ENCODE measurements at regions not wholly inside any gene's neighbourhood (a gene's known extent, or its start where the extent isn't known, plus 50 kb on each side); places are given as distances from the start of the nearest gene placed in this dataset.
"Not testable (repeated sequence)": the region's sequence is repeated elsewhere in the genome, so short reads cannot be mapped to it uniquely, and the experiment has no call there.

DNA sequence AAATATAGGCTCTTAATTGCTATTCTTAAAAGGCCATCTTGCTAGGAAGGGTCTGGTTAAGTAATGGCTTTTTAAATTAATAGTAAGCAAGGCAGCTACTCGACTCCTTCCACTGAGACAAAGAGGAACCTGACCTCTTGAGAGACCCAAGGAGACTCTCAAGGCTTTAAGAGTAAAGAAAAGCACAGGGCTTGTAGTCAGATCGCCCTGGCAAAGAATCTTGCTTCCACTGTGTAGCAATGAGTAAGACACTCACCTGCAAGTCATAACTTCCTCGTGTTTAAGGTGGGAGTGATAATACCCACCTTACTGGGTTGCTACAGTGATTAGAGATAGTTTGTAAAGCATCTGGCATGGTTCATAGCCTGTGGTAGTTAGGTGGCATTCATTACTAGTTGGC is 274.5 kb downstream of the TSN start:
- H3K4me3 ChIP-seq (ENCODE audit: low read length in 2 of 2), result no peak overlapping the region
- H3K36me3 ChIP-seq (ENCODE audit: control insufficient read depth in 2 of 2, insufficient read depth in 2 of 2, low read length in 2 of 2), result no peaks in the 10 kb centered on the region
- H3K27me3 ChIP-seq (ENCODE audit: control insufficient read depth in 1 of 2, insufficient read depth in 2 of 2, low read length in 2 of 2), result no peaks in the 10 kb centered on the region
- H3K9me3 ChIP-seq (ENCODE audit: control insufficient read depth in 2 of 2, low read length in 2 of 2), result no peaks in the 10 kb centered on the region
- no peak overlapping the region for H3K9ac ChIP-seq (ENCODE audit: low read length in 2 of 2)
- no peaks in the 10 kb centered on the region for H3K4me1 ChIP-seq (ENCODE audit: control insufficient read depth, insufficient read depth, low read length)
- H3K27ac ChIP-seq (ENCODE audit: low read length), result no peak overlapping the region

- Histone ChIP-seq H3K27ac (ENCODE audit: low read length) (no peak overlapping the region), H3K27me3 (ENCODE audit: control insufficient read depth in 1 of 2, insufficient read depth in 2 of 2, low read length in 2 of 2) (no peaks in the 10 kb centered on the region), H3K9ac (ENCODE audit: low read length in 2 of 2) (no peak overlapping the region), H3K36me3 (ENCODE audit: control insufficient read depth in 2 of 2, insufficient read depth in 2 of 2, low read length in 2 of 2) (no peaks in the 10 kb centered on the region), H3K4me3 (ENCODE audit: low read length in 2 of 2) (no peak overlapping the region), H3K4me1 (ENCODE audit: control insufficient read depth, insufficient read depth, low read length) (no peaks in the 10 kb centered on the region), H3K9me3 (ENCODE audit: control insufficient read depth in 2 of 2, low read length in 2 of 2) (no peaks in the 10 kb centered on the region)
Measured at GRCh38 chr2:122031544-122032263, 276.3 kb downstream of the TSN start.

- Histone ChIP-seq H3K27ac (ENCODE audit: low read length) (no peak overlapping the region), H3K36me3 (ENCODE audit: control insufficient read depth in 2 of 2, insufficient read depth in 2 of 2, low read length in 2 of 2) (no peaks in the 10 kb centered on the region), H3K9me3 (ENCODE audit: control insufficient read depth in 2 of 2, low read length in 2 of 2) (no peaks in the 10 kb centered on the region), H3K4me1 (ENCODE audit: control insufficient read depth, insufficient read depth, low read length) (no peaks in the 10 kb centered on the region), H3K9ac (ENCODE audit: low read length in 2 of 2) (no peak overlapping the region), H3K27me3 (ENCODE audit: control insufficient read depth in 1 of 2, insufficient read depth in 2 of 2, low read length in 2 of 2) (no peaks in the 10 kb centered on the region), H3K4me3 (ENCODE audit: low read length in 2 of 2) (no peak overlapping the region)
Measured at GRCh38 chr2:122032264-122032645, 276.8 kb downstream of the TSN start.

GRCh38 chr2:122033778-122034177 is 278.3 kb downstream of the TSN start:
- Histone ChIP-seq H3K9ac (ENCODE audit: low read length in 2 of 2) (no peak overlapping the region), H3K9me3 (ENCODE audit: control insufficient read depth in 2 of 2, low read length in 2 of 2) (no peaks in the 10 kb centered on the region), H3K36me3 (ENCODE audit: control insufficient read depth in 2 of 2, insufficient read depth in 2 of 2, low read length in 2 of 2) (no peaks in the 10 kb centered on the region), H3K4me3 (ENCODE audit: low read length in 2 of 2) (no peak overlapping the region), H3K27ac (ENCODE audit: low read length) (no peak overlapping the region), H3K4me1 (ENCODE audit: control insufficient read depth, insufficient read depth, low read length) (no peaks in the 10 kb centered on the region), H3K27me3 (ENCODE audit: control insufficient read depth in 1 of 2, insufficient read depth in 2 of 2, low read length in 2 of 2) (no peaks in the 10 kb centered on the region)

DNA sequence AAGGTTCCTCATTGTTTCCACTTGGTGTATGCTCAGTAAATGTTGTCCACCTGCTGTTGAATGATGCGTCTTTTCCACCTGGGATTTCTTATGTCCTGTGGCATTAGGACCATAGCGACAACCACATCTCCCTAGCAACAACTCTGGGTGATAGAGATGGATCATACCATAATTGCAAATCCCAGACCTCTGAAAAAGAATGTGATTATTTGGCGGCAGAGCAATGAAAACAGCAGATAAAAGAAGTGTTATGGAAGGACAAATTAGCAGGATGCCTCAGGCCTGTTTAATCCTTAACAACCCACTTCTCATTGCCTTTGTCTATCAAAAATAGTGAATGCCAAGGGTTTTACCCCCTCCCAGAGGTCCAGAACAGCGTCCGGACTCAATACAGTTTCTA is 278.9 kb downstream of the TSN start:
- Histone ChIP-seq H3K27ac (ENCODE audit: low read length) (no peak overlapping the region), H3K9ac (ENCODE audit: low read length in 2 of 2) (no peak overlapping the region), H3K9me3 (ENCODE audit: control insufficient read depth in 2 of 2, low read length in 2 of 2) (no peaks in the 10 kb centered on the region), H3K27me3 (ENCODE audit: control insufficient read depth in 1 of 2, insufficient read depth in 2 of 2, low read length in 2 of 2) (no peaks in the 10 kb centered on the region), H3K4me3 (ENCODE audit: low read length in 2 of 2) (no peak overlapping the region), H3K36me3 (ENCODE audit: control insufficient read depth in 2 of 2, insufficient read depth in 2 of 2, low read length in 2 of 2) (no peaks in the 10 kb centered on the region), H3K4me1 (ENCODE audit: control insufficient read depth, insufficient read depth, low read length) (no peaks in the 10 kb centered on the region)

DNA sequence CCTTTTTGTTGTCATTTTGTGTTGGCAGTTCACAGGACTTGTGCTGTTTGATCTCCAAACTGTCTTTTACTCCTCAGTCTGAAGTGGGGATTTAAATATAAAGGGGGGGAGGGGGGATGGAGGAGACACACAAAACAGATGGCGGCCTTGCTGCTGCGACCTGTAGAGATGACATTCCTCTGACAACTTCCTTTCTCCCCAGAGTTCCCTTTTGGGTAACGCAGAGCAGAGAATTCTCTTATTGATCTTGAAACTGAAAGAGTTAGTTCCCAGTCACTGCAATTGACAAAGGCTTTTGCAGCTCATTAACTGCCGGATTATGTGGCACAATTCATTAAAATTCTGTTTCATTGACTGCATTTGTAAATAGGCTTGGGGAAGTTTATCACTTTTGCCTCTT is 279.3 kb downstream of the TSN start:
- H3K36me3 ChIP-seq (ENCODE audit: control insufficient read depth in 2 of 2, insufficient read depth in 2 of 2, low read length in 2 of 2), result no peaks in the 10 kb centered on the region

DNA sequence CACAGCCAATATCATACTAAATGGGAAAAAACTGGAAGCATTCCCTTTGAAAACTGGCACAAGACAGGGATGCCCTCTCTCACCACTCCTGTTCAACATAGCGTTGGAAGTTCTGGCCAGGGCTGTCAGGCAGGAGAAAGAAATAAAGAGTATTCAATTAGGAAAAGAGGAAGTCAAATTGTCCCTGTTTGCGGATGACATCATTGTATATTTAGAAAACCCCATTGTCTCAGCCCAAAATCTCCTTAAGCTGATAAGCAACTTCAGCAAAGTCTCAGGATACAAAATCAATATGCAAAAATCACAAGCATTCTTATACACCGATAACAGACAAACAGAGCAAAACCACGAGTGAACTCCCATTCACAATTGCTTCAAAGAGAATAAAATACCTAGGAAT is 283.4 kb downstream of the TSN start:
- H3K9me3 ChIP-seq (ENCODE audit: control insufficient read depth in 2 of 2, low read length in 2 of 2); H3K27ac ChIP-seq (ENCODE audit: low read length); H3K4me3 ChIP-seq (ENCODE audit: low read length in 2 of 2); H3K9ac ChIP-seq (ENCODE audit: low read length in 2 of 2); H3K27me3 ChIP-seq (ENCODE audit: control insufficient read depth in 1 of 2, insufficient read depth in 2 of 2, low read length in 2 of 2); H3K36me3 ChIP-seq (ENCODE audit: control insufficient read depth in 2 of 2, insufficient read depth in 2 of 2, low read length in 2 of 2); H3K4me1 ChIP-seq (ENCODE audit: control insufficient read depth, insufficient read depth, low read length): not testable (repeated sequence)

More for the DNA sequence above, 279.3 kb downstream of the TSN start:
- Histone ChIP-seq H3K4me3 (ENCODE audit: low read length in 2 of 2) (no peak overlapping the region), H3K27me3 (ENCODE audit: control insufficient read depth in 1 of 2, insufficient read depth in 2 of 2, low read length in 2 of 2) (no peaks in the 10 kb centered on the region), H3K4me1 (ENCODE audit: control insufficient read depth, insufficient read depth, low read length) (no peaks in the 10 kb centered on the region), H3K27ac (ENCODE audit: low read length) (no peak overlapping the region), H3K9me3 (ENCODE audit: control insufficient read depth in 2 of 2, low read length in 2 of 2) (peaks cover 0 to under 1% of the 10 kb centered on the region in 2 donors), H3K9ac (ENCODE audit: low read length in 2 of 2) (no peak overlapping the region)

GRCh38 chr2:122041455-122041854 is 286.0 kb downstream of the TSN start:
- no peak overlapping the region for H3K4me3 ChIP-seq (ENCODE audit: low read length in 2 of 2)
- H3K4me1 ChIP-seq (ENCODE audit: control insufficient read depth, insufficient read depth, low read length), result no peaks in the 10 kb centered on the region
- H3K36me3 ChIP-seq (ENCODE audit: control insufficient read depth in 2 of 2, insufficient read depth in 2 of 2, low read length in 2 of 2), result no peaks in the 10 kb centered on the region
- no peak overlapping the region for H3K9ac ChIP-seq (ENCODE audit: low read length in 2 of 2)
- H3K27ac ChIP-seq (ENCODE audit: low read length), result no peak overlapping the region
- H3K27me3 ChIP-seq (ENCODE audit: control insufficient read depth in 1 of 2, insufficient read depth in 2 of 2, low read length in 2 of 2), result no peaks in the 10 kb centered on the region
- H3K9me3 ChIP-seq (ENCODE audit: control insufficient read depth in 2 of 2, low read length in 2 of 2), result peaks cover 3 to 4% of the 10 kb centered on the region in 2 donors

- not testable (repeated sequence) for H3K9ac ChIP-seq (ENCODE audit: low read length in 2 of 2); H3K4me1 ChIP-seq (ENCODE audit: control insufficient read depth, insufficient read depth, low read length); H3K27me3 ChIP-seq (ENCODE audit: control insufficient read depth in 1 of 2, insufficient read depth in 2 of 2, low read length in 2 of 2)
Measured at GRCh38 chr2:122051659-122052058, 296.2 kb downstream of the TSN start.

DNA sequence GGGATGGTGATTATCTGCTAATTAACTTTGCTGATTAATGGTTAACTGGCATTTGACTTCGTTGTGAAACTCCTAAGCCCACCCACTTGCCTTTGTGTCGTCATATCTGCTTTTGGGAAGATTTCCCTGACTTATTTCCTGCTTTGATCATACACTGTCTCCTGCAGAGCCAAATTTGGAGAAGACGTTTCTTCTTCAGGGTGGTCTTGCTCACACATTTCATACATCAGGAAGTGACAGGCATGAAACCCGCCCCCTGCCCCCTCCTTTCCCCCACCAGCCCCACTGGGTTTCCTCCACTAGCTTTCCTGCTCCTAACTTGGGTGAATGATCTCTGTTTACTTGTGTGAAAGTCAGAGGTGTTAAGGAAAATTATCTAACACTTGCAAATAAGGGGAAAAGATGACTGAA is 300.1 kb downstream of the TSN start:
- H3K4me1 ChIP-seq (ENCODE audit: control insufficient read depth, insufficient read depth, low read length), result no peaks in the 10 kb centered on the region
- no peak overlapping the region for H3K9ac ChIP-seq (ENCODE audit: low read length in 2 of 2)
- no peak overlapping the region for H3K4me3 ChIP-seq (ENCODE audit: low read length in 2 of 2)
- peaks cover 2 to 3% of the 10 kb centered on the region in 2 donors for H3K27me3 ChIP-seq (ENCODE audit: control insufficient read depth in 1 of 2, insufficient read depth in 2 of 2, low read length in 2 of 2)
- no peaks in the 10 kb centered on the region for H3K36me3 ChIP-seq (ENCODE audit: control insufficient read depth in 2 of 2, insufficient read depth in 2 of 2, low read length in 2 of 2)
- no peak overlapping the region for H3K27ac ChIP-seq (ENCODE audit: low read length)
- H3K9me3 ChIP-seq (ENCODE audit: control insufficient read depth in 2 of 2, low read length in 2 of 2), result no peaks in the 10 kb centered on the region

More at GRCh38 chr2:122051659-122052058, 296.2 kb downstream of the TSN start:
- not testable (repeated sequence) for H3K36me3 ChIP-seq (ENCODE audit: control insufficient read depth in 2 of 2, insufficient read depth in 2 of 2, low read length in 2 of 2); H3K4me3 ChIP-seq (ENCODE audit: low read length in 2 of 2); H3K9me3 ChIP-seq (ENCODE audit: control insufficient read depth in 2 of 2, low read length in 2 of 2); H3K27ac ChIP-seq (ENCODE audit: low read length)

DNA sequence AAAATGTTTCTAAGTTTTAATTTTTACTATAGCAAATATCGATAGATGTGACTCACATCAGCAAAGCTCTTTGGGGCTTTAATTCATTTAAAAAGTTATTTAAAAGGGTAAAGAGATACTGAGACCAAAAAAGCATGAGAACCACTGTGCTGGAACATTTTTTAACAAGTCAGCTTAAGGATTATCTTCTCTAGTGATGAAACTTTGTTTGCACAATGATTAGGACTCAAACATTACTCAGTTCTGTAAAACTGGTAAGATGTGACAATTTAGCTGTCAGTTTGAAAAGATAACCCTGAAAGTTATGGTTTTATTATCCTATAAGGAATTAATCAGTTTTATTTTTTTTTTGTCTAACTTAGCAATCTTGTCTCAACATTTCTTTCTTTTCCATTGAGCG is 301.4 kb downstream of the TSN start:
- Histone ChIP-seq H3K27me3 (ENCODE audit: control insufficient read depth in 1 of 2, insufficient read depth in 2 of 2, low read length in 2 of 2) (peaks cover 2 to 3% of the 10 kb centered on the region in 2 donors), H3K9ac (ENCODE audit: low read length in 2 of 2) (no peak overlapping the region), H3K36me3 (ENCODE audit: control insufficient read depth in 2 of 2, insufficient read depth in 2 of 2, low read length in 2 of 2) (no peaks in the 10 kb centered on the region), H3K27ac (ENCODE audit: low read length) (no peak overlapping the region), H3K4me1 (ENCODE audit: control insufficient read depth, insufficient read depth, low read length) (no peaks in the 10 kb centered on the region), H3K9me3 (ENCODE audit: control insufficient read depth in 2 of 2, low read length in 2 of 2) (no peaks in the 10 kb centered on the region), H3K4me3 (ENCODE audit: low read length in 2 of 2) (no peak overlapping the region)

All from stomach smooth muscle (tissue), 2 donors.